Peyer's patch (tissue), 4 donors: ENCODE measurements at regions not wholly inside any gene's neighbourhood (a gene's known extent, or its start where the extent isn't known, plus 50 kb on each side); places are given as distances from the start of the nearest gene placed in this dataset.

Experiments used
- CTCF ChIP-seq, 6 experiments: fragments of 450-650 bp in 4 of 6; fragments of 200-600 bp in 2 of 6; sonication (generic) in 1 of 6; IDR thresholded peaks; one replicate each; pipeline ENCODE4 v1.5.1; 2017 to 2019; ENCODE audit warnings: antibody characterized with exemption in 6 of 6, mild to moderate bottlenecking in 3 of 6, moderate library complexity in 1 of 6
- POLR2A ChIP-seq, 2 donors: fragments of 450-650 bp; IDR thresholded peaks; one replicate each; pipeline ENCODE4 v1.5.1; 2017; ENCODE audit warnings: antibody characterized with exemption in 2 of 2, mild to moderate bottlenecking in 2 of 2, moderate library complexity in 2 of 2

- TF ChIP-seq CTCF (IDR thresholded peaks at IDR 0.05) (no peak), POLR2A (IDR thresholded peaks at IDR 0.05) (no peak)
These were observed 372.1 kb upstream of the AKR1E2 start for GRCh38 chr10:4453950-4454349.
